Lung (tissue), 11 donors: ENCODE measurements at regions not wholly inside any gene's neighbourhood (a gene's known extent, or its start where the extent isn't known, plus 50 kb on each side); places are given as distances from the start of the nearest gene placed in this dataset.

Experiments used
- ATAC-seq: fragments of 200-7000 bp; cut with Tn5 transposase; one replicate; pipeline ENCODE4 v1.9.1; 2020; ENCODE audit warnings: moderate number of reproducible peaks; ENCODE audit not compliant: insufficient read depth, low FRiP score
- DNase-seq, 3 donors: peaks; one replicate each; pipeline ENCODE4 v3.0.0-alpha.2; 2013 to 2017
- H3K27ac ChIP-seq, 2 donors: one replicate each; pipeline ENCODE4 v1.5.1; 2013; ENCODE audit warnings: mild to moderate bottlenecking in 2 of 2, moderate library complexity in 2 of 2, control low read depth in 1 of 2, inconsistent platforms in 1 of 2, low read depth in 1 of 2, low read length in 1 of 2
- H3K27me3 ChIP-seq, 3 donors: one replicate each; pipeline ENCODE4 v1.5.1; 2013; ENCODE audit warnings: low read length in 2 of 3; ENCODE audit not compliant: control insufficient read depth in 3 of 3, insufficient read depth in 3 of 3
- H3K36me3 ChIP-seq, 4 donors: one replicate each; pipeline ENCODE4 v1.5.1; 2013; ENCODE audit warnings: low read length in 4 of 4, mild to moderate bottlenecking in 1 of 4, moderate library complexity in 1 of 4; ENCODE audit not compliant: control insufficient read depth in 4 of 4, insufficient read depth in 4 of 4
- H3K4me1 ChIP-seq, 5 donors: one replicate each; pipeline ENCODE4 v1.5.1; 2013; ENCODE audit warnings: low read length in 5 of 5, mild to moderate bottlenecking in 2 of 5, moderate library complexity in 1 of 5; ENCODE audit not compliant: control insufficient read depth in 5 of 5, insufficient read depth in 5 of 5
- H3K4me3 ChIP-seq: one replicate; pipeline ENCODE4 v1.5.1; 2013; ENCODE audit warnings: mild to moderate bottlenecking, control low read depth, moderate library complexity
- H3K9ac ChIP-seq, 2 donors: one replicate each; pipeline ENCODE4 v1.5.1; 2013; ENCODE audit warnings: low read length in 2 of 2, control low read depth in 1 of 2; ENCODE audit not compliant: insufficient read depth in 1 of 2
- H3K9me3 ChIP-seq, 4 donors: one replicate each; pipeline ENCODE4 v1.5.1; 2013; ENCODE audit warnings: low read length in 3 of 4, mild to moderate bottlenecking in 1 of 4, moderate library complexity in 1 of 4; ENCODE audit not compliant: control insufficient read depth in 4 of 4, insufficient read depth in 3 of 4
- CTCF ChIP-seq: IDR thresholded peaks from 2 replicates; pipeline ENCODE4 v1.5.1; 2012; ENCODE audit warnings: mild to moderate bottlenecking; ENCODE audit errors: control extremely low read depth, extremely low read depth
- WGBS, 2 donors: extraction: QIAGEN DNeasy Blood & Tissue Kit; methylation state at CpG; one replicate each; pipeline ENCODE4 v1.1.7; 2013; 5-methylcytosine and 5-hydroxymethylcytosine counted together
- donor health status: control.
- donor health status: control.
- donor health status: Bipolar disorder and iron deficiency.
- donor health status: healthy.
- donor health status: DM: yes; HTN: yes; CAD: no.

- no peak for TF ChIP-seq CTCF
- WGBS, 2 donors: 90 to 92% methylated on average over 8 of the region's 8 CpGs
- Histone ChIP-seq H3K36me3 (no peaks in the 10 kb centered on the region), H3K27me3 (no peaks in the 10 kb centered on the region), H3K4me3 (no peak overlapping the region), H3K27ac (no peak overlapping the region), H3K4me1 (peaks cover 0 to 8% (median 3%) of the 10 kb centered on the region in 5 donors), H3K9me3 (no peaks in the 10 kb centered on the region), H3K9ac (no peak overlapping the region)
- no peak for ATAC-seq
- no peak for DNase-seq
Measured at GRCh38 chr3:56880720-56881575, 79.2 kb upstream of the ARHGEF3 start.

- H3K4me3 ChIP-seq: no peak overlapping the region
- H3K4me1 ChIP-seq: peaks cover 0 to 8% (median 3%) of the 10 kb centered on the region in 5 donors
- ATAC-seq (no peak), DNase-seq (no peak)
- H3K9ac ChIP-seq: no peak overlapping the region
- WGBS, 2 donors: 57 to 82% methylated on average over 3 of the region's 3 CpGs
- TF ChIP-seq CTCF: no peak
- H3K27me3 ChIP-seq: no peaks in the 10 kb centered on the region
- H3K36me3 ChIP-seq: no peaks in the 10 kb centered on the region
- H3K9me3 ChIP-seq: no peaks in the 10 kb centered on the region
- H3K27ac ChIP-seq: no peak overlapping the region
Measured at GRCh38 chr3:56879436-56880215, 77.9 kb upstream of the ARHGEF3 start.

- H3K9ac ChIP-seq: no peak overlapping the region
- H3K9me3 ChIP-seq: no peaks in the 10 kb centered on the region
- DNase-seq (peak in 2 of 3 donors; percentile 33 to 50), ATAC-seq (no peak)
- peaks cover 0 to 8% (median 3%) of the 10 kb centered on the region in 5 donors for H3K4me1 ChIP-seq
- no peak for TF ChIP-seq CTCF
- H3K4me3 ChIP-seq: no peak overlapping the region
- H3K27ac ChIP-seq: peak overlapping the region in 1 of 2 donors; percentile 55
- 20 to 33% methylated on average over 8 of the region's 8 CpGs for WGBS, 2 donors
- no peaks in the 10 kb centered on the region for H3K27me3 ChIP-seq
- H3K36me3 ChIP-seq: no peaks in the 10 kb centered on the region
Measured at GRCh38 chr3:56878074-56878473, 76.3 kb upstream of the ARHGEF3 start.
